ENCODE measurements at regions not wholly inside any gene's neighbourhood (a gene's known extent, or its start where the extent isn't known, plus 50 kb on each side); places are given as distances from the start of the nearest gene placed in this dataset.
A peak's percentile ranks its signal among the peaks of the same experiment; 100 is the strongest.

DNA sequence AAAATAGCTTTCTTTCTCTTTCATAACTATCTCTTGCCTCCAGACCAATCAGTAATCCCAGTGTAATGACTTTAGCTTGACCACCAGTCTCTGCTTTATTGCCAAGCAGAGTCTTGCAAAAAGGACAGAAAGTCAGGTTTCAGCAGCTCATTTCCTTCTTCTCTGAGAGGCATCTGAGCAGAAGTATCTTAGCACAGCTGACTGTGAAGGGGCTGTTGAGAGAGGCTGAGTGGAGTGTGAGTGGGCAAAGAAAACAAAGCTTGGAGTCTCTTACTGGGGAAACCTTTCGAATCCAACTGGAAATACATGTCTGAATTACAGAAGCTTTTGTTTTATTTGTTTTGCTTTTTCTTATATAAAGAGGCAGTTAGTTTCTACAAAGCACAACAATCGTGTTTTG, 170.3 kb upstream of the IGFBP7 start:
- Histone ChIP-seq H3F3A (replicated peaks; ENCODE audit: low read depth) (no peaks in the 10 kb centered on the region), H4K20me1 (replicated peaks; ENCODE audit: insufficient read depth) (no peaks in the 10 kb centered on the region), H2AFZ (peak overlapping the region; percentile 41; the same call in 1 of the 2 replicates), H3K79me2 (replicated peaks; ENCODE audit: insufficient read depth) (no peaks in the 10 kb centered on the region), H3K4me3 (no peak overlapping the region), H3K4me2 (no peak overlapping the region), H3K36me3 (ENCODE audit: insufficient read depth) (no peaks in the 10 kb centered on the region), H3K27me3 (ENCODE audit: insufficient read depth) (no peaks in the 10 kb centered on the region), H3K27ac (ENCODE audit: low read depth) (no peak overlapping the region), H3K9me2 (ENCODE audit: insufficient read depth) (0 out of 2 replicates have a peak, but pooled peaks cover 5% of the 10 kb centered on the region), H3K4me1 (ENCODE audit: insufficient read depth) (0 out of 2 replicates have a peak, but pooled peaks cover 1% of the 10 kb centered on the region)
- Mint-ChIP-seq H3K9me3 (no peaks in the 10 kb centered on the region), H3K4me1 (peaks cover 8% of the 10 kb centered on the region; the same call in 2 of the 3 replicates), H3K36me3 (ENCODE audit: low read depth) (no peaks in the 10 kb centered on the region), H3K27ac (no peak overlapping the region), H3K4me3 (no peak overlapping the region), H3K27me3 (ENCODE audit: insufficient read depth, low read depth, poor library complexity) (peaks cover 2% of the 10 kb centered on the region)
- no peak for DNase-seq (ENCODE audit: low spot score)
- no peak for ATAC-seq
- TF ChIP-seq EZH2 (IDR thresholded peaks at IDR 0.05; ENCODE audit: low read depth, unreplicated experiment) (no peak), POLR2AphosphoS5 (IDR thresholded peaks at IDR 0.05; ENCODE audit: low read depth) (no peak), EZH2phosphoT487 (IDR thresholded peaks at IDR 0.05; ENCODE audit: unreplicated experiment) (no peak), CREB1 (CRISPR knock-in tag; IDR thresholded peaks at IDR 0.05; ENCODE audit: low read depth) (no peak), ZNF114 (CRISPR knock-in tag; IDR thresholded peaks at IDR 0.05) (no peak), JUNB (IDR thresholded peaks at IDR 0.05; ENCODE audit: unreplicated experiment) (no peak), STAT1 (IDR thresholded peaks at IDR 0.05; ENCODE audit: unreplicated experiment) (no peak)
- TF ChIP-seq, protein P1, sequence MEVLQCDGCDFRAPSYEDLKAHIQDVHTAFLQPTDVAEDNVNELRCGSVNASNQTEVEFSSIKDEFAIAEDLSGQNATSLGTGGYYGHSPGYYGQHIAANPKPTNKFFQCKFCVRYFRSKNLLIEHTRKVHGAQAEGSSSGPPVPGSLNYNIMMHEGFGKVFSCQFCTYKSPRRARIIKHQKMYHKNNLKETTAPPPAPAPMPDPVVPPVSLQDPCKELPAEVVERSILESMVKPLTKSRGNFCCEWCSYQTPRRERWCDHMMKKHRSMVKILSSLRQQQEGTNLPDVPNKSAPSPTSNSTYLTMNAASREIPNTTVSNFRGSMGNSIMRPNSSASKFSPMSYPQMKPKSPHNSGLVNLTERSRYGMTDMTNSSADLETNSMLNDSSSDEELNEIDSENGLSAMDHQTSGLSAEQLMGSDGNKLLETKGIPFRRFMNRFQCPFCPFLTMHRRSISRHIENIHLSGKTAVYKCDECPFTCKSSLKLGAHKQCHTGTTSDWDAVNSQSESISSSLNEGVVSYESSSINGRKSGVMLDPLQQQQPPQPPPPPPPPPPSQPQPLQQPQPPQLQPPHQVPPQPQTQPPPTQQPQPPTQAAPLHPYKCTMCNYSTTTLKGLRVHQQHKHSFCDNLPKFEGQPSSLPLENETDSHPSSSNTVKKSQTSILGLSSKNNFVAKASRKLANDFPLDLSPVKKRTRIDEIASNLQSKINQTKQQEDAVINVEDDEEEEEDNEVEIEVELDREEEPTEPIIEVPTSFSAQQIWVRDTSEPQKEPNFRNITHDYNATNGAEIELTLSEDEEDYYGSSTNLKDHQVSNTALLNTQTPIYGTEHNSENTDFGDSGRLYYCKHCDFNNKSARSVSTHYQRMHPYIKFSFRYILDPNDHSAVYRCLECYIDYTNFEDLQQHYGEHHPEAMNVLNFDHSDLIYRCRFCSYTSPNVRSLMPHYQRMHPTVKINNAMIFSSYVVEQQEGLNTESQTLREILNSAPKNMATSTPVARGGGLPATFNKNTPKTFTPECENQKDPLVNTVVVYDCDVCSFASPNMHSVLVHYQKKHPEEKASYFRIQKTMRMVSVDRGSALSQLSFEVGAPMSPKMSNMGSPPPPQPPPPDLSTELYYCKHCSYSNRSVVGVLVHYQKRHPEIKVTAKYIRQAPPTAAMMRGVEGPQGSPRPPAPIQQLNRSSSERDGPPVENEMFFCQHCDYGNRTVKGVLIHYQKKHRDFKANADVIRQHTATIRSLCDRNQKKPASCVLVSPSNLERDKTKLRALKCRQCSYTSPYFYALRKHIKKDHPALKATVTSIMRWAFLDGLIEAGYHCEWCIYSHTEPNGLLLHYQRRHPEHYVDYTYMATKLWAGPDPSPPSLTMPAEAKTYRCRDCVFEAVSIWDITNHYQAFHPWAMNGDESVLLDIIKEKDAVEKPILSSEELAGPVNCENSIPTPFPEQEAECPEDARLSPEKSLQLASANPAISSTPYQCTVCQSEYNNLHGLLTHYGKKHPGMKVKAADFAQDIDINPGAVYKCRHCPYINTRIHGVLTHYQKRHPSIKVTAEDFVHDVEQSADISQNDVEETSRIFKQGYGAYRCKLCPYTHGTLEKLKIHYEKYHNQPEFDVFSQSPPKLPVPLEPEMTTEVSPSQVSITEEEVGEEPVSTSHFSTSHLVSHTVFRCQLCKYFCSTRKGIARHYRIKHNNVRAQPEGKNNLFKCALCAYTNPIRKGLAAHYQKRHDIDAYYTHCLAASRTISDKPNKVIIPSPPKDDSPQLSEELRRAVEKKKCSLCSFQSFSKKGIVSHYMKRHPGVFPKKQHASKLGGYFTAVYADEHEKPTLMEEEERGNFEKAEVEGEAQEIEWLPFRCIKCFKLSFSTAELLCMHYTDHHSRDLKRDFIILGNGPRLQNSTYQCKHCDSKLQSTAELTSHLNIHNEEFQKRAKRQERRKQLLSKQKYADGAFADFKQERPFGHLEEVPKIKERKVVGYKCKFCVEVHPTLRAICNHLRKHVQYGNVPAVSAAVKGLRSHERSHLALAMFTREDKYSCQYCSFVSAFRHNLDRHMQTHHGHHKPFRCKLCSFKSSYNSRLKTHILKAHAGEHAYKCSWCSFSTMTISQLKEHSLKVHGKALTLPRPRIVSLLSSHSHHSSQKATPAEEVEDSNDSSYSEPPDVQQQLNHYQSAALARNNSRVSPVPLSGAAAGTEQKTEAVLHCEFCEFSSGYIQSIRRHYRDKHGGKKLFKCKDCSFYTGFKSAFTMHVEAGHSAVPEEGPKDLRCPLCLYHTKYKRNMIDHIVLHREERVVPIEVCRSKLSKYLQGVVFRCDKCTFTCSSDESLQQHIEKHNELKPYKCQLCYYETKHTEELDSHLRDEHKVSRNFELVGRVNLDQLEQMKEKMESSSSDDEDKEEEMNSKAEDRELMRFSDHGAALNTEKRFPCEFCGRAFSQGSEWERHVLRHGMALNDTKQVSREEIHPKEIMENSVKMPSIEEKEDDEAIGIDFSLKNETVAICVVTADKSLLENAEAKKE (CRISPR knock-in tag; IDR thresholded peaks at IDR 0.05) = no peak
- TF ChIP-seq, protein P2, sequence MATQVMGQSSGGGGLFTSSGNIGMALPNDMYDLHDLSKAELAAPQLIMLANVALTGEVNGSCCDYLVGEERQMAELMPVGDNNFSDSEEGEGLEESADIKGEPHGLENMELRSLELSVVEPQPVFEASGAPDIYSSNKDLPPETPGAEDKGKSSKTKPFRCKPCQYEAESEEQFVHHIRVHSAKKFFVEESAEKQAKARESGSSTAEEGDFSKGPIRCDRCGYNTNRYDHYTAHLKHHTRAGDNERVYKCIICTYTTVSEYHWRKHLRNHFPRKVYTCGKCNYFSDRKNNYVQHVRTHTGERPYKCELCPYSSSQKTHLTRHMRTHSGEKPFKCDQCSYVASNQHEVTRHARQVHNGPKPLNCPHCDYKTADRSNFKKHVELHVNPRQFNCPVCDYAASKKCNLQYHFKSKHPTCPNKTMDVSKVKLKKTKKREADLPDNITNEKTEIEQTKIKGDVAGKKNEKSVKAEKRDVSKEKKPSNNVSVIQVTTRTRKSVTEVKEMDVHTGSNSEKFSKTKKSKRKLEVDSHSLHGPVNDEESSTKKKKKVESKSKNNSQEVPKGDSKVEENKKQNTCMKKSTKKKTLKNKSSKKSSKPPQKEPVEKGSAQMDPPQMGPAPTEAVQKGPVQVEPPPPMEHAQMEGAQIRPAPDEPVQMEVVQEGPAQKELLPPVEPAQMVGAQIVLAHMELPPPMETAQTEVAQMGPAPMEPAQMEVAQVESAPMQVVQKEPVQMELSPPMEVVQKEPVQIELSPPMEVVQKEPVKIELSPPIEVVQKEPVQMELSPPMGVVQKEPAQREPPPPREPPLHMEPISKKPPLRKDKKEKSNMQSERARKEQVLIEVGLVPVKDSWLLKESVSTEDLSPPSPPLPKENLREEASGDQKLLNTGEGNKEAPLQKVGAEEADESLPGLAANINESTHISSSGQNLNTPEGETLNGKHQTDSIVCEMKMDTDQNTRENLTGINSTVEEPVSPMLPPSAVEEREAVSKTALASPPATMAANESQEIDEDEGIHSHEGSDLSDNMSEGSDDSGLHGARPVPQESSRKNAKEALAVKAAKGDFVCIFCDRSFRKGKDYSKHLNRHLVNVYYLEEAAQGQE (IDR thresholded peaks at IDR 0.05; ENCODE audit: unreplicated experiment) = no peak
- TF ChIP-seq, protein P3, sequence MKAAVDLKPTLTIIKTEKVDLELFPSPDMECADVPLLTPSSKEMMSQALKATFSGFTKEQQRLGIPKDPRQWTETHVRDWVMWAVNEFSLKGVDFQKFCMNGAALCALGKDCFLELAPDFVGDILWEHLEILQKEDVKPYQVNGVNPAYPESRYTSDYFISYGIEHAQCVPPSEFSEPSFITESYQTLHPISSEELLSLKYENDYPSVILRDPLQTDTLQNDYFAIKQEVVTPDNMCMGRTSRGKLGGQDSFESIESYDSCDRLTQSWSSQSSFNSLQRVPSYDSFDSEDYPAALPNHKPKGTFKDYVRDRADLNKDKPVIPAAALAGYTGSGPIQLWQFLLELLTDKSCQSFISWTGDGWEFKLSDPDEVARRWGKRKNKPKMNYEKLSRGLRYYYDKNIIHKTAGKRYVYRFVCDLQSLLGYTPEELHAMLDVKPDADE (IDR thresholded peaks at IDR 0.05) = no peak
- TF ChIP-seq, protein P4, sequence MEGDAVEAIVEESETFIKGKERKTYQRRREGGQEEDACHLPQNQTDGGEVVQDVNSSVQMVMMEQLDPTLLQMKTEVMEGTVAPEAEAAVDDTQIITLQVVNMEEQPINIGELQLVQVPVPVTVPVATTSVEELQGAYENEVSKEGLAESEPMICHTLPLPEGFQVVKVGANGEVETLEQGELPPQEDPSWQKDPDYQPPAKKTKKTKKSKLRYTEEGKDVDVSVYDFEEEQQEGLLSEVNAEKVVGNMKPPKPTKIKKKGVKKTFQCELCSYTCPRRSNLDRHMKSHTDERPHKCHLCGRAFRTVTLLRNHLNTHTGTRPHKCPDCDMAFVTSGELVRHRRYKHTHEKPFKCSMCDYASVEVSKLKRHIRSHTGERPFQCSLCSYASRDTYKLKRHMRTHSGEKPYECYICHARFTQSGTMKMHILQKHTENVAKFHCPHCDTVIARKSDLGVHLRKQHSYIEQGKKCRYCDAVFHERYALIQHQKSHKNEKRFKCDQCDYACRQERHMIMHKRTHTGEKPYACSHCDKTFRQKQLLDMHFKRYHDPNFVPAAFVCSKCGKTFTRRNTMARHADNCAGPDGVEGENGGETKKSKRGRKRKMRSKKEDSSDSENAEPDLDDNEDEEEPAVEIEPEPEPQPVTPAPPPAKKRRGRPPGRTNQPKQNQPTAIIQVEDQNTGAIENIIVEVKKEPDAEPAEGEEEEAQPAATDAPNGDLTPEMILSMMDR (conservative IDR thresholded peaks at IDR 0.05; ENCODE audit: low read depth in 2 of 2) = no peak

Data from GM23338 (cell line).